Chondrocyte (in vitro differentiated cells): ENCODE measurements at regions not wholly inside any gene's neighbourhood (a gene's known extent, or its start where the extent isn't known, plus 50 kb on each side); places are given as distances from the start of the nearest gene placed in this dataset.

Source experiments
- DNase-seq: peaks from one replicate; pipeline ENCODE4 v3.0.0; 2021; ENCODE audit warnings: mixed read lengths, low spot score
- H3K27ac Mint-ChIP-seq: one replicate; pipeline ENCODE4 v1.8.0; 2021; ENCODE audit warnings: mild to moderate bottlenecking, moderate library complexity, mixed read lengths; ENCODE audit not compliant: unreplicated experiment
- H3K27me3 Mint-ChIP-seq: 2 replicates; pipeline ENCODE4 v1.8.0; 2021; ENCODE audit warnings: low read depth, mixed read lengths
- H3K36me3 Mint-ChIP-seq: 2 replicates; pipeline ENCODE4 v1.8.0; 2021; ENCODE audit warnings: low read depth, mixed read lengths
- H3K4me1 Mint-ChIP-seq: 2 replicates; pipeline ENCODE4 v1.8.0; 2021; ENCODE audit warnings: low read depth, mild to moderate bottlenecking, mixed read lengths
- H3K4me3 Mint-ChIP-seq: one replicate; pipeline ENCODE4 v1.8.0; 2021; ENCODE audit warnings: mild to moderate bottlenecking, moderate library complexity, mixed read lengths; ENCODE audit not compliant: unreplicated experiment
- H3K9me3 Mint-ChIP-seq: 2 replicates; pipeline ENCODE4 v1.8.0; 2021; ENCODE audit warnings: low read depth, mixed read lengths
- TF ChIP-seq, protein P1 (sequence below): fragments of 200-600 bp; sonication (generic); IDR thresholded peaks from 2 replicates; pipeline ENCODE4 v1.5.0; 2021; ENCODE audit warnings: antibody characterized with exemption, mild to moderate bottlenecking, moderate library complexity

DNA sequence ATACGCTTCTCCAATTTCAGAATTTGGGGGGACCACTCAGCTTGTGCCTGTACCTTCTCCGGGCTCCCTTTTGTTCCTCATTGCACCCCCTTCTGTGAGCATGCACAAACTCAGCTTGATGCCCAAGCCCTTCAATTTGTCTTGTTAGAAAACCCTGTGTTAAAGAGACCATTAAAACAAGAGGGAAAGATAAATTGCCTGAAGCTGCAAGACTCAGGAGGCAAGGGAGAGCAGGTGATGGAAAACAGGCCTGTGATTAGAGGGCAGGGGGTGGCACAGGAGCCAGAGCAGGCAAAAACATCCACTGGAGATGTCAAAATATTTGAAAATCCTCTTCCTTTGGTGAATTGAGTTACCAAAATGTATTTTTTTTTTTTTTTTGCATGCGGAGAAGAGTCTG is 121.7 kb downstream of the MIAT start:
- TF ChIP-seq, protein P1, sequence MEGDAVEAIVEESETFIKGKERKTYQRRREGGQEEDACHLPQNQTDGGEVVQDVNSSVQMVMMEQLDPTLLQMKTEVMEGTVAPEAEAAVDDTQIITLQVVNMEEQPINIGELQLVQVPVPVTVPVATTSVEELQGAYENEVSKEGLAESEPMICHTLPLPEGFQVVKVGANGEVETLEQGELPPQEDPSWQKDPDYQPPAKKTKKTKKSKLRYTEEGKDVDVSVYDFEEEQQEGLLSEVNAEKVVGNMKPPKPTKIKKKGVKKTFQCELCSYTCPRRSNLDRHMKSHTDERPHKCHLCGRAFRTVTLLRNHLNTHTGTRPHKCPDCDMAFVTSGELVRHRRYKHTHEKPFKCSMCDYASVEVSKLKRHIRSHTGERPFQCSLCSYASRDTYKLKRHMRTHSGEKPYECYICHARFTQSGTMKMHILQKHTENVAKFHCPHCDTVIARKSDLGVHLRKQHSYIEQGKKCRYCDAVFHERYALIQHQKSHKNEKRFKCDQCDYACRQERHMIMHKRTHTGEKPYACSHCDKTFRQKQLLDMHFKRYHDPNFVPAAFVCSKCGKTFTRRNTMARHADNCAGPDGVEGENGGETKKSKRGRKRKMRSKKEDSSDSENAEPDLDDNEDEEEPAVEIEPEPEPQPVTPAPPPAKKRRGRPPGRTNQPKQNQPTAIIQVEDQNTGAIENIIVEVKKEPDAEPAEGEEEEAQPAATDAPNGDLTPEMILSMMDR = no peak
- H3K4me1 Mint-ChIP-seq = peaks cover 13% of the 10 kb centered on the region
- no peaks in the 10 kb centered on the region for H3K27me3 Mint-ChIP-seq

DNA sequence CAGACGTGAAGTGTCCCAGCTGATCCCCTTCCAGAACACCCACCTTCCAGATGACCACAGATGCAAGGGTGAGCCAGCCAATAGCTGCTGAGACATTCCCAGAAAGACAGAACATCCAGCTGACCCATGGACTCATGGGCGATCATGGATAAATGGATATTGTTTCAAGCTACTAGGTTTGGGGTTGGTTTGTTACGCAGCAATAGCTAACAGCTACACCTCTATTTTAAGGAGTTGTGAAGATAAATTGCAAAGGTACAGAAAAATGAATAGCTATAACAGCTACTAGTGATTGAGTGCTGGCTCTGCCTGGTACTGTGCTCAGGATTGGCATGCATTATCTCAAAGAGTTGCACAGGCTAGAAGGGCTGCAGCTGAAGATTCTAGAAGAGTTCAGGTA is 122.5 kb downstream of the MIAT start:
- TF ChIP-seq, protein P1 = no peak
- no peak overlapping the region for H3K27ac Mint-ChIP-seq
- H3K4me1 Mint-ChIP-seq = peaks cover 13% of the 10 kb centered on the region
- H3K4me3 Mint-ChIP-seq = no peak overlapping the region
- no peaks in the 10 kb centered on the region for H3K27me3 Mint-ChIP-seq
- peaks cover 19% of the 10 kb centered on the region for H3K36me3 Mint-ChIP-seq
- H3K9me3 Mint-ChIP-seq = peaks cover 8% of the 10 kb centered on the region
- no peak for DNase-seq

More for the DNA sequence above, 121.7 kb downstream of the MIAT start:
- peaks cover 8% of the 10 kb centered on the region for H3K9me3 Mint-ChIP-seq
- DNase-seq = no peak
- peaks cover 17% of the 10 kb centered on the region for H3K36me3 Mint-ChIP-seq
- H3K27ac Mint-ChIP-seq = no peak overlapping the region
- H3K4me3 Mint-ChIP-seq = no peak overlapping the region

DNA sequence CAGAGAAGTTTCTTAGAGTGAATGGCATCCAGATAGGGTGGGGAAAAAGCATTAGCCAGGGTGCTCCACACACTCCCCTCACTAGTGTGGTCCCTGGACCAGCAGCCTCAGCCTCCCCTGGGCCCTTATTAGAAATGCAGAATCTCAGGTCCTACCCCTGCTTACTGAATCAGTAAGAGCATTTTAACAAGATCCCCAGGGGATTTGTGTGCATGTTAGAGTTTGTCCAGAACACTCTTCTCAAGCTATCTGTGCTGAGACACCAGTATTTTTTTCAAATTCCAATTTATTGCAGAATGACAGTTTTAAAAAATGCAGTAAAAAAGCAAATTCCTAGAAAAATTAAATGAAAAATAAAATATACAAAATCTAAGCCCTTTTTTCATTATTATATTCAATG is 123.1 kb downstream of the MIAT start:
- peaks cover 13% of the 10 kb centered on the region for H3K4me1 Mint-ChIP-seq
- no peaks in the 10 kb centered on the region for H3K27me3 Mint-ChIP-seq
- peaks cover 8% of the 10 kb centered on the region for H3K9me3 Mint-ChIP-seq
- no peak overlapping the region for H3K4me3 Mint-ChIP-seq
- no peak overlapping the region for H3K27ac Mint-ChIP-seq
- peaks cover 18% of the 10 kb centered on the region for H3K36me3 Mint-ChIP-seq
- no peak for DNase-seq
- TF ChIP-seq, protein P1 = no peak

DNA sequence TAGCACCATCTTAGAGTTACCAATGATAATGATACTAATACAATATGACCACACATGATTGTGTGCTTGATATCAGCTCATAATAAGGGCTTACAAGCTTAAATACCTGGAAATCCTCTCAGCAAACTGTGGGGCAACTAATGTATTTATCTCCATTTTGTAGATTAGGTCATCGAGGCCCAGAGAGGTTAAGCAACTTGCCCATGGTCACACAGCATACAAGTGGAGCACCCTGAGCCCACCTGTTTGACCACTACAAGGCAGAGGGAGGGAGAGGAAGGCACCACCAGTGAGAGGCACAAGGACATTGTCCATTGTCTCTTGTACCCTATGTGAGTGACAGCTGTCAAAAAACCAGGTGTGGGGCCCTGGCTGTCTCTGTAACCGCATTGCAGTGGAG is 123.7 kb downstream of the MIAT start:
- DNase-seq = no peak
- Mint-ChIP-seq H3K4me1 (peaks cover 13% of the 10 kb centered on the region), H3K36me3 (peaks cover 17% of the 10 kb centered on the region), H3K4me3 (no peak overlapping the region), H3K9me3 (peaks cover 4% of the 10 kb centered on the region), H3K27me3 (no peaks in the 10 kb centered on the region), H3K27ac (no peak overlapping the region)
- TF ChIP-seq, protein P1 = no peak

DNA sequence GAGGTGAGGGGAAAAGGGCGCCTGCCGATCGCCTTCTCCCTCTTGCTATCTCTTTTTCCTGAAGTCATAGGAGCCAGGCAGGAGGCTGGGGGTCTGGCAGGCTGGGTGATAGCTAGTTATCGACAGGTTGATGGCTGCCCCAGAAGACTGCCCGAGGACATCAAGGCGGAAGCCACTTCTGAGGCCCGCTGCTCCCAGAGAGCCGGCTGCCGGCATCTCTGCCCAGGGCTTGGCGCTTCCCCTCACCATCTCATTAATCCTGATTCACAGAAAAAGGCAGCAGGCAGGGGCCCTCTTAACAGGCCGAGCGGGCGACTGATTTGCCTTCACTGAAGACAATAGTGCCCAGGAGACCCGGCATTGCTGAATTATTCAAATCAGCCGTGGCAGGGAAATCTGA is 124.2 kb downstream of the MIAT start:
- H3K4me1 Mint-ChIP-seq = peaks cover 12% of the 10 kb centered on the region
- no peak overlapping the region for H3K27ac Mint-ChIP-seq
- TF ChIP-seq, protein P1 = no peak
- peaks cover 4% of the 10 kb centered on the region for H3K9me3 Mint-ChIP-seq
- no peak overlapping the region for H3K4me3 Mint-ChIP-seq
- H3K36me3 Mint-ChIP-seq = peaks cover 17% of the 10 kb centered on the region
- DNase-seq = no peak
- no peaks in the 10 kb centered on the region for H3K27me3 Mint-ChIP-seq
